Activated B cell treated with CpG ODN at 0.5 μM for 24 hours (primary cell): ENCODE measurements at regions not wholly inside any gene's neighbourhood (a gene's known extent, or its start where the extent isn't known, plus 50 kb on each side); places are given as distances from the start of the nearest gene placed in this dataset.

Source experiments
- ATAC-seq: fragments of 200-7000 bp; cut with Tn5 transposase; one replicate; pipeline ENCODE4 v1.10.0; 2021; ENCODE audit warnings: low read depth, mild to moderate bottlenecking, moderate library complexity
- CTCF ChIA-PET: fragments of 350-600 bp; sonication (Branson Sonifier 250); formaldehyde crosslinking; loops from one replicate; lab custom pipeline; 2021; ENCODE audit warnings: antibody characterized with exemption; lab: Charles Lee
- POLR2A ChIA-PET: fragments of 350-600 bp; sonication (Branson Sonifier 250); formaldehyde crosslinking; loops from one replicate; lab custom pipeline; 2021; ENCODE audit warnings: antibody characterized with exemption; lab: Charles Lee
- DNase-seq: peaks from one replicate; pipeline ENCODE4 v3.0.0; 2022
- H3K27ac Mint-ChIP-seq: one replicate; pipeline ENCODE4 v1.8.0; 2020; ENCODE audit warnings: mixed read lengths
- H3K27me3 Mint-ChIP-seq: one replicate; pipeline ENCODE4 v1.8.0; 2021; ENCODE audit warnings: mixed read lengths
- H3K36me3 Mint-ChIP-seq: one replicate; pipeline ENCODE4 v1.8.0; 2021; ENCODE audit warnings: low read depth, mixed read lengths
- H3K4me1 Mint-ChIP-seq: one replicate; pipeline ENCODE4 v1.8.0; 2021; ENCODE audit warnings: mixed read lengths
- H3K4me3 Mint-ChIP-seq: one replicate; pipeline ENCODE4 v1.8.0; 2020; ENCODE audit warnings: mild to moderate bottlenecking, mixed read lengths
- H3K9me3 Mint-ChIP-seq: one replicate; pipeline ENCODE4 v1.8.0; 2020; ENCODE audit warnings: mixed read lengths
- intact Hi-C: fragments of 100-400 bp; cut with micrococcal nuclease; formaldehyde crosslinking; loops from one replicate; pipeline ENCODE4 v1.15.1; 2024
- TF ChIP-seq, protein P1 (sequence below): fragments of 200-600 bp; IDR thresholded peaks from one replicate; pipeline ENCODE4 v1.8.0; 2022; ENCODE audit warnings: antibody characterized with exemption, mild to moderate bottlenecking

DNA sequence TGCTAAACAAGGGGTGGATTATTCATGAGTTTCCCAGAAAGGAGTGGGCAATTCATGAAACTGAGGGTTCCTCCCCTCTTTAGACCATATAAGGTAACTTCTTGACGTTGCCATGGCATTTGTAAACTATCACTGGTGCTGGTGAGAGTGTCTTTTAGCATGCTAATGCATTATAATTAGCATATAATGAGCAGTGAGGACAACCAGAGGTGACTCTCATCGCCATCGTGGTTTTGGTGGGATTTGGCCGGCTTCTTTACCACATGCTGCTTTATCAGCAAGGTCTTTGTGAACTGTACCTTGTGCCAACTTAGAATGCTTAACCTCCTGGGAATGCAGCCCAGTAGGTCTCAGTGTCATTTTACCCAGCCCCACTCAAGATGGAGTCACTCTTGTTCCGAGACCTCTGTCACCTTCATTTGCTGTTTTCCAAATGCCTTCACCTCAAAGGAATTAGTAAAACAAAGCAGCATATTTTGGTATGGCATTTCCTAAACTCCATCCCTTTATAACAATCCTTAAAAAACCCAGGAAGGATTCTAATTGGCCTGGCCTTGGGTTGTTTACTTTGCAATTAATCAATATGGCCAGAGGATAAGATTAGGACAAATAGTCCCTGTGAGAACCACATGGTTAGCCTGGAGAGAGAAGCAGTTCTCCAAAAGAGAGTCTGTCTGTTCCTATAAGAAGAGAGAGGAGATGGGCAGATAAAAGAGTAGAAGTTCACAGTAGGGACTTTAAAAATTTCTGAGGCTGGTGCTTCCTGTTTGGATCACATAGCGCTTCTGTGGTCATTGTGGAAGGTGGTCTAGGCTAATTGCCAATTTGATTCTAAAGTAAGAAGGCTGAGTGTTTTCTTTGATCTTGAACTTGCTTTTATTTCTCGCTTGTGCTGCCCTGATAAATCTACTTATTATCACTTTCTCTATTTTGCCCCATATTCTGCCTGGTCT is 155.2 kb upstream of the EOMES start:
- DNase-seq (no peak), ATAC-seq (no peak)
- H3K4me1 Mint-ChIP-seq, result peaks cover 26% of the 10 kb centered on the region
- intact Hi-C loops, result no loop called here
- no peak overlapping the region for H3K27ac Mint-ChIP-seq
- no peaks in the 10 kb centered on the region for H3K27me3 Mint-ChIP-seq
- H3K4me3 Mint-ChIP-seq, result no peak overlapping the region
- TF ChIP-seq, protein P1, sequence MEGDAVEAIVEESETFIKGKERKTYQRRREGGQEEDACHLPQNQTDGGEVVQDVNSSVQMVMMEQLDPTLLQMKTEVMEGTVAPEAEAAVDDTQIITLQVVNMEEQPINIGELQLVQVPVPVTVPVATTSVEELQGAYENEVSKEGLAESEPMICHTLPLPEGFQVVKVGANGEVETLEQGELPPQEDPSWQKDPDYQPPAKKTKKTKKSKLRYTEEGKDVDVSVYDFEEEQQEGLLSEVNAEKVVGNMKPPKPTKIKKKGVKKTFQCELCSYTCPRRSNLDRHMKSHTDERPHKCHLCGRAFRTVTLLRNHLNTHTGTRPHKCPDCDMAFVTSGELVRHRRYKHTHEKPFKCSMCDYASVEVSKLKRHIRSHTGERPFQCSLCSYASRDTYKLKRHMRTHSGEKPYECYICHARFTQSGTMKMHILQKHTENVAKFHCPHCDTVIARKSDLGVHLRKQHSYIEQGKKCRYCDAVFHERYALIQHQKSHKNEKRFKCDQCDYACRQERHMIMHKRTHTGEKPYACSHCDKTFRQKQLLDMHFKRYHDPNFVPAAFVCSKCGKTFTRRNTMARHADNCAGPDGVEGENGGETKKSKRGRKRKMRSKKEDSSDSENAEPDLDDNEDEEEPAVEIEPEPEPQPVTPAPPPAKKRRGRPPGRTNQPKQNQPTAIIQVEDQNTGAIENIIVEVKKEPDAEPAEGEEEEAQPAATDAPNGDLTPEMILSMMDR, result no peak
- no peaks in the 10 kb centered on the region for H3K36me3 Mint-ChIP-seq
- CTCF ChIA-PET, result no interaction called here
- no peaks in the 10 kb centered on the region for H3K9me3 Mint-ChIP-seq
- POLR2A ChIA-PET, result no interaction called here

DNA sequence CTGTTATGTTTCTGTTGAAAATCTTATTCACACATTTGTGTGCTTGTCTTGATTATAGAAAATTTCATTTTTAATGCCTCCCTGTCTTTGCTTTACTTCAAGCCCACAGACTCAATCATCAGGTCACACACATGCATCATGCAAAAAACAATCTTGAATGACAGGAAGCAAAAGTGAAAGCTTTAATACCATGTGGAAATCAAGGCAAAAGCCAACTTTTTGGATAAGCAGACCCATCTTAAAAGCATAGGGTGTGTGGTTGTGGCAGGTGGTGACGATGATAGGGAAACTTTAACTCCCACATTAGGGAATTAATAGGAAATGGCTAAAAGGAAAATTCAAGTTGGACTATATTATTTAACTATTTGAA is 155.9 kb upstream of the EOMES start:
- H3K4me3 Mint-ChIP-seq, result no peak overlapping the region
- no peaks in the 10 kb centered on the region for H3K27me3 Mint-ChIP-seq
- ChIA-PET CTCF (no interaction called here), POLR2A (no interaction called here)
- intact Hi-C loops, result no loop called here
- no peak overlapping the region for H3K27ac Mint-ChIP-seq
- TF ChIP-seq, protein P1, result no peak
- H3K4me1 Mint-ChIP-seq, result peaks cover 26% of the 10 kb centered on the region
- no peaks in the 10 kb centered on the region for H3K9me3 Mint-ChIP-seq
- ATAC-seq (no peak), DNase-seq (no peak)
- H3K36me3 Mint-ChIP-seq, result no peaks in the 10 kb centered on the region

DNA sequence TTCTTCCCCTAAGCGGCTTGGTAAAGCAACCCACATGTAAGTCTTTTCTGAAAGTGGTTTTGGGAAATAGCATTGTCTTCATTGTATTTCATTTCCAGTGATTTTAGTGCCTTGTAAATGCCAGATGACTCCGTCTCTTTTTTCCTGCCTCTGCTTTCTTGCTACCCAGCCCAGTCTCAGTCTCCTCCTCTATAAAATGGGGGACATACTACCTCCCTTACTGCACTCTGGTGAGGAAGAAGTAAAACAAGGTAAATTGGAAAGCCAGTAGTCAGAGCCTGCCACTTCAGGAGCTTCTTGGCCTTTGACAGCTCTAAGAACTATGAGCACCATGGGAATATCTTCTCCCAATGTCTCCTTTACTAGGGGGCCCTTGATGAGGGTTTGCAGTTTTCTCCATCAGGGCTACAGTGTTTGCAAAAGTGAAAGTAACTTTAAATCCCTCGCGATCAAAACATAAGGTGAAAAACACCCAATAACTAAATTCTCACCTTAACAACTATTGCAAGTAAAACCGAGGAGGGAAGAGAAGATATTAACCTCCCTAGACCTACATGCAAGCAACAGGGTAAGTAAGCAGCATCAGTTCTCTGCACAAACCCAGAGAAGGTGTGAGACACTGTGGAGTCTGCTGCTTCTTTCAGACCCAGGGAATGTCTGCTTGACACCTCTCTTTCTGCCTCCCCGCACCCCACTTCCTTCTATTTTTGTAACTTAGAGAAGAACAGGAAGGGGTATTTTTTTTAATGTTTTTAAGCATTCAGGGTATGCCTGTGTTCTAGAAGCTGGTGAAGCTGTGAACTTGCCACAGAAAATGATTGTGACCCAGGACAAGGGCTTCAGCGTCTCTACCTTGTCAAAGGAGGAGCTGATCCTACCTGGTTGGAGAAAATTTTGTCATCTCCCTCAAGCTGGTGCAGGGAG is 159.1 kb upstream of the EOMES start:
- Mint-ChIP-seq H3K36me3 (no peaks in the 10 kb centered on the region), H3K4me3 (peak overlapping the region; percentile 80), H3K27me3 (no peaks in the 10 kb centered on the region), H3K4me1 (peaks cover 26% of the 10 kb centered on the region), H3K9me3 (no peaks in the 10 kb centered on the region), H3K27ac (peak overlapping the region; percentile 32)
- DNase-seq (no peak), ATAC-seq (no peak)
- POLR2A ChIA-PET, result no interaction called here
- intact Hi-C loops, result no loop called here
- TF ChIP-seq, protein P1, result no peak
- CTCF ChIA-PET, result no interaction called here

DNA sequence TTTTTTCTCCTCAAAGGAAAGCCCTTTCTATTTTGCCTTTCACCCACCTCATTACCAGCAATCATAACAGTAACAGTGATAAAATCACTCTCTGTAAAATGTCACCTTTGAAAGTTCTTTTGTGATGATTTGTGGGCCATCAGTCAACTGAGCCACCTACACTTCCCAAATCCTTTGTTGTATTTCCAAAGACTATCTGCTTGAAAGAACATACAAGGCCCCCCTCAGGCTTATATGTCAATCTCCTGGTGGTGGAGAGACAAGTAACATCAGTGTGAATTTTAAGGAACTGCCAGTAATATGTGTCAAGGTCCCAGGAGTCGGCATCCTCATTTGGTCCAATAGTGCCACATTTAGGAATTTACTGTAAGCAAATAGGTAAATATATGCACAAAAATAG is 161.1 kb upstream of the EOMES start:
- no peak overlapping the region for H3K27ac Mint-ChIP-seq
- ChIA-PET CTCF (no interaction called here), POLR2A (no interaction called here)
- H3K27me3 Mint-ChIP-seq, result no peaks in the 10 kb centered on the region
- intact Hi-C loops, result no loop called here
- ATAC-seq (no peak), DNase-seq (no peak)
- peaks cover 24% of the 10 kb centered on the region for H3K4me1 Mint-ChIP-seq
- H3K36me3 Mint-ChIP-seq, result no peaks in the 10 kb centered on the region
- TF ChIP-seq, protein P1, result no peak
- no peak overlapping the region for H3K4me3 Mint-ChIP-seq
- no peaks in the 10 kb centered on the region for H3K9me3 Mint-ChIP-seq

DNA sequence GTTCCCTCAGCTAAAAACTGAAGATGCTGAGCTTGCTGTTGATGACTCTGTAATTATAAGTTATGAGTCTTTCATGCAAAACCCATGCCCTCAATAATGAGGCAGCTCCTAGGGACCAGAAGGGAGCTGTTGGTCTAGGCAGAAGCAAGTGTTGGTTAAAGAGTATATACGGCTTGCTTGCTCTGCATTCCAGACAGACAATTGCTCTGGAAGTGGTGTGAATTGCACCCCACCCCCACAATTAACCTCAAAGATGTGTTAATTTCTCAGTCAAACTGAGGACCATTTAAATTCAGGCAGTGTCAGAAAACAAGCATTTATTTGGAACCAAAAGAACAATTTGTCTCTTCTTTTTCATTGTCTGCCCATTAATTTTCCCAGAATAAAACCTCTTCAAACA is 163.5 kb upstream of the EOMES start:
- H3K27ac Mint-ChIP-seq, result no peak overlapping the region
- no peaks in the 10 kb centered on the region for H3K9me3 Mint-ChIP-seq
- no peak for DNase-seq
- TF ChIP-seq, protein P1, result no peak
- H3K27me3 Mint-ChIP-seq, result peaks cover 10% of the 10 kb centered on the region
- ChIA-PET CTCF (no interaction called here), POLR2A (no interaction called here)
- no peak for ATAC-seq
- intact Hi-C loops, result no loop called here
- no peak overlapping the region for H3K4me3 Mint-ChIP-seq
- H3K36me3 Mint-ChIP-seq, result no peaks in the 10 kb centered on the region
- peaks cover 16% of the 10 kb centered on the region for H3K4me1 Mint-ChIP-seq
